Breast epithelium (tissue), 3 donors: ENCODE measurements at regions not wholly inside any gene's neighbourhood (a gene's known extent, or its start where the extent isn't known, plus 50 kb on each side); places are given as distances from the start of the nearest gene placed in this dataset.

Experiments used
- POLR2A ChIP-seq: fragments of 450-650 bp; IDR thresholded peaks from one replicate; pipeline ENCODE4 v1.6.1; 2016; ENCODE audit warnings: antibody characterized with exemption, mild to moderate bottlenecking, moderate library complexity
- TF ChIP-seq, protein P1 (sequence below), 3 donors: fragments of 450-650 bp; IDR thresholded peaks; one replicate each; pipeline ENCODE4 v1.5.1; 2016 to 2017; ENCODE audit warnings: antibody characterized with exemption in 3 of 3, mild to moderate bottlenecking in 3 of 3, moderate library complexity in 3 of 3

DNA sequence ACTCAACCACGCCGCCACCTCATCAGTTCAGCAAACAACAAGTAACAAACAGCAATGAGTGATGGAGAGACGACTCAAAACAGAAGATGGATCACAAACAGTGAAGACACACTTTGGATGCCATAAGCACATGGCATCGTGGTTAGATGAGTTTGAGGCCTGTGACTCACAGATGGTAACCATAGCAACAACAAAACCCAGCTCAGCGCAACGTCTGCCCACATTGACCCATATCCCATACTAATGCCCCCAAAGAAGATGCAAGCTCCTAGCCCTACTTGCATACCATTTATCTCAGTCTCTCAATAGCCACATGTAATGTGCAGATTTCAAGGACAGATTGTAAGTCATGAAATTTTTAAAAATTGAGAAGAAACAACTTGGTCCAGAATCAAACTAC is 1322.3 kb upstream of the TMEM132C start:
- TF ChIP-seq, protein P1, sequence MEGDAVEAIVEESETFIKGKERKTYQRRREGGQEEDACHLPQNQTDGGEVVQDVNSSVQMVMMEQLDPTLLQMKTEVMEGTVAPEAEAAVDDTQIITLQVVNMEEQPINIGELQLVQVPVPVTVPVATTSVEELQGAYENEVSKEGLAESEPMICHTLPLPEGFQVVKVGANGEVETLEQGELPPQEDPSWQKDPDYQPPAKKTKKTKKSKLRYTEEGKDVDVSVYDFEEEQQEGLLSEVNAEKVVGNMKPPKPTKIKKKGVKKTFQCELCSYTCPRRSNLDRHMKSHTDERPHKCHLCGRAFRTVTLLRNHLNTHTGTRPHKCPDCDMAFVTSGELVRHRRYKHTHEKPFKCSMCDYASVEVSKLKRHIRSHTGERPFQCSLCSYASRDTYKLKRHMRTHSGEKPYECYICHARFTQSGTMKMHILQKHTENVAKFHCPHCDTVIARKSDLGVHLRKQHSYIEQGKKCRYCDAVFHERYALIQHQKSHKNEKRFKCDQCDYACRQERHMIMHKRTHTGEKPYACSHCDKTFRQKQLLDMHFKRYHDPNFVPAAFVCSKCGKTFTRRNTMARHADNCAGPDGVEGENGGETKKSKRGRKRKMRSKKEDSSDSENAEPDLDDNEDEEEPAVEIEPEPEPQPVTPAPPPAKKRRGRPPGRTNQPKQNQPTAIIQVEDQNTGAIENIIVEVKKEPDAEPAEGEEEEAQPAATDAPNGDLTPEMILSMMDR (IDR thresholded peaks at IDR 0.05), result no peak
- TF ChIP-seq POLR2A, result no peak
